ENCODE measurements at regions not wholly inside any gene's neighbourhood (a gene's known extent, or its start where the extent isn't known, plus 50 kb on each side); places are given as distances from the start of the nearest gene placed in this dataset.

DNA sequence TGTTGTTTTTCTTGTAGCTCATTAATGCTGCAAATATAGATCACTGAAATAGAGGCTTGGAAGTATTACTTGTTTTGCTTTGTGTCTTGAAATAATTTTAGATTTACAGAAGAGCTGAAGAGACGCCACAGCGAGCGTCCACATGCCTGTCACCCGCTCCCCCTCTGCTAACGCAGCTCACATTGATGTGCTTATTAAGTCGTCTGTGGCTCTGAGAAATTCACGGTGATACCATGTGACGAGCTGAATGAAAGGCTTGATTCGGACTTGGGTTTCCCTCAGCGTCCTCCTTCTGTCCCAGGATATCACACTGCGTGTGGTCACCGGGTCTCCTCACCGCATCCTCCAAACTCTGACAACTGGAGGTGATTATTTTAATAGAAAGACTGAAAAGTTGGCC is 365.4 kb downstream of the BRD1 start:
- TF ChIP-seq, protein P1, sequence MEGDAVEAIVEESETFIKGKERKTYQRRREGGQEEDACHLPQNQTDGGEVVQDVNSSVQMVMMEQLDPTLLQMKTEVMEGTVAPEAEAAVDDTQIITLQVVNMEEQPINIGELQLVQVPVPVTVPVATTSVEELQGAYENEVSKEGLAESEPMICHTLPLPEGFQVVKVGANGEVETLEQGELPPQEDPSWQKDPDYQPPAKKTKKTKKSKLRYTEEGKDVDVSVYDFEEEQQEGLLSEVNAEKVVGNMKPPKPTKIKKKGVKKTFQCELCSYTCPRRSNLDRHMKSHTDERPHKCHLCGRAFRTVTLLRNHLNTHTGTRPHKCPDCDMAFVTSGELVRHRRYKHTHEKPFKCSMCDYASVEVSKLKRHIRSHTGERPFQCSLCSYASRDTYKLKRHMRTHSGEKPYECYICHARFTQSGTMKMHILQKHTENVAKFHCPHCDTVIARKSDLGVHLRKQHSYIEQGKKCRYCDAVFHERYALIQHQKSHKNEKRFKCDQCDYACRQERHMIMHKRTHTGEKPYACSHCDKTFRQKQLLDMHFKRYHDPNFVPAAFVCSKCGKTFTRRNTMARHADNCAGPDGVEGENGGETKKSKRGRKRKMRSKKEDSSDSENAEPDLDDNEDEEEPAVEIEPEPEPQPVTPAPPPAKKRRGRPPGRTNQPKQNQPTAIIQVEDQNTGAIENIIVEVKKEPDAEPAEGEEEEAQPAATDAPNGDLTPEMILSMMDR (IDR thresholded peaks at IDR 0.05; ENCODE audit: insufficient read depth, low read length): no peak
- TF ChIP-seq POLR2AphosphoS5 (IDR thresholded peaks at IDR 0.05; ENCODE audit: low read depth) (no peak), SPI1 (IDR thresholded peaks at IDR 0.05; ENCODE audit: borderline replicate concordance, low read depth) (no peak)

All from HL-60 (cell line).